H1 (cell line): ENCODE measurements at regions not wholly inside any gene's neighbourhood (a gene's known extent, or its start where the extent isn't known, plus 50 kb on each side); places are given as distances from the start of the nearest gene placed in this dataset.

Experiments used
- CTCF ChIA-PET: fragments of 300-600 bp; sonication (Branson Sonifier 250); formaldehyde crosslinking; loops from one replicate; lab custom pipeline; 2021; ENCODE audit not compliant: partially characterized antibody; lab: Charles Lee
- POLR2A ChIA-PET: fragments of 300-600 bp; sonication (Branson Sonifier 250); formaldehyde crosslinking; loops from one replicate; lab custom pipeline; 2021; ENCODE audit warnings: inconsistent platforms; ENCODE audit not compliant: partially characterized antibody; lab: Charles Lee
- DNase-seq, 2 experiments: peaks; one replicate each; pipeline versions ENCODE4 v3.0.0 to v3.0.0-alpha.2; 2010 to 2022; ENCODE audit warnings: low spot score in 2 of 2, low read depth in 1 of 2, mixed read lengths in 1 of 2
- FAIRE-seq: peaks from 2 replicates; lab custom pipeline; 2011; peaks lifted over from hg19 to GRCh38; lab: Jason Lieb, UNC
- H2AFZ ChIP-seq: 2 replicates; pipeline ENCODE4 v1.8.1; 2012; ENCODE audit warnings: low read length, inconsistent platforms
- H2AK5ac ChIP-seq: 2 replicates; pipeline ENCODE4 v1.6.1; 2013; ENCODE audit warnings: low read depth, low read length
- H2BK120ac ChIP-seq: replicated peaks from 2 replicates; pipeline ENCODE3; 2013; ENCODE audit warnings: low read depth, low read length, inconsistent platforms
- H2BK12ac ChIP-seq: 2 replicates; pipeline ENCODE4 v1.6.1; 2013; ENCODE audit warnings: low read depth, low read length
- H2BK15ac ChIP-seq: 2 replicates; pipeline ENCODE4 v1.6.1; 2013; ENCODE audit warnings: low read length
- H2BK20ac ChIP-seq: 2 replicates; pipeline ENCODE4 v1.6.1; 2013; ENCODE audit warnings: low read length
- H2BK5ac ChIP-seq: 2 replicates; pipeline ENCODE4 v1.6.1; 2013; ENCODE audit warnings: low read depth, low read length
- H3K14ac ChIP-seq: 2 replicates; pipeline ENCODE4 v1.6.1; 2013; ENCODE audit warnings: inconsistent platforms; ENCODE audit not compliant: insufficient read length
- H3K18ac ChIP-seq: 2 replicates; pipeline ENCODE4 v1.6.1; 2013; ENCODE audit warnings: low read length; ENCODE audit errors: extremely low read depth
- H3K23ac ChIP-seq: 2 replicates; pipeline ENCODE4 v1.6.1; 2013; ENCODE audit warnings: inconsistent platforms; ENCODE audit not compliant: insufficient read length
- H3K23me2 ChIP-seq: 2 replicates; pipeline ENCODE4 v1.6.1; 2013; ENCODE audit warnings: low read depth, low read length
- H3K27ac ChIP-seq: 2 replicates; pipeline ENCODE4 v1.6.1; 2011; ENCODE audit warnings: low read depth, low read length, inconsistent platforms
- H3K27me3 ChIP-seq, 4 experiments: replicated peaks in 1 of 4; 1 replicate in 1 of 4; 2 replicates in 3 of 4; pipeline versions ENCODE4 v1.6.1 to v1.8.1; 2011 to 2013; ENCODE audit warnings: low read length in 3 of 4, mild to moderate bottlenecking in 3 of 4, inconsistent platforms in 2 of 4, mixed read lengths in 2 of 4, moderate library complexity in 1 of 4; ENCODE audit not compliant: control insufficient read depth in 3 of 4, insufficient read depth in 3 of 4; ENCODE audit errors: extremely low read depth in 1 of 4
- H3K36me3 ChIP-seq, 4 experiments: 2 replicates each; pipeline versions ENCODE4 v1.6.1 to v1.8.1; 2011 to 2013; ENCODE audit warnings: mild to moderate bottlenecking in 4 of 4, low read length in 3 of 4, moderate library complexity in 2 of 4, control low read depth in 1 of 4, inconsistent platforms in 1 of 4; ENCODE audit not compliant: insufficient read depth in 4 of 4, control insufficient read depth in 2 of 4
- H3K4ac ChIP-seq: replicated peaks from 2 replicates; pipeline ENCODE3; 2013; ENCODE audit warnings: low read length, low read depth, mixed read lengths, inconsistent platforms; ENCODE audit not compliant: insufficient read length
- H3K4me1 ChIP-seq, 4 experiments: replicated peaks in 1 of 4; 1 replicate in 1 of 4; 2 replicates in 3 of 4; pipeline versions ENCODE4 v1.6.1 to v1.8.1; 2011 to 2013; ENCODE audit warnings: low read length in 3 of 4, inconsistent platforms in 2 of 4, mixed read lengths in 1 of 4; ENCODE audit not compliant: insufficient read depth in 4 of 4, control insufficient read depth in 3 of 4
- H3K4me2 ChIP-seq, 2 experiments: 2 replicates each; pipeline versions ENCODE4 v1.6.1 to v1.8.1; 2011 to 2013; ENCODE audit warnings: low read depth in 2 of 2, low read length in 2 of 2, control low read depth in 1 of 2, inconsistent platforms in 1 of 2, mild to moderate bottlenecking in 1 of 2; ENCODE audit not compliant: insufficient read depth in 1 of 2
- H3K4me3 ChIP-seq, 4 experiments: fragments of 200-600, 300-600 bp in 1 of 4; sonication (generic), shearing (Covaris generic), sonication (Bioruptor Twin) in 1 of 4; 2 replicates each; pipeline versions ENCODE4 v1.5.1 to v1.8.1; 2011 to 2016; ENCODE audit warnings: low read length in 4 of 4, low read depth in 3 of 4, control low read depth in 2 of 4, inconsistent platforms in 2 of 4, mild to moderate bottlenecking in 2 of 4, mixed read lengths in 1 of 4, moderate library complexity in 1 of 4; ENCODE audit not compliant: insufficient read depth in 2 of 4; ENCODE audit errors: extremely low read depth in 1 of 4
- H3K56ac ChIP-seq: replicated peaks from 2 replicates; pipeline ENCODE3; 2013; ENCODE audit warnings: low read depth, mild to moderate bottlenecking, mixed read lengths, low read length, inconsistent platforms; ENCODE audit not compliant: insufficient read length
- H3K79me1 ChIP-seq: 2 replicates; pipeline ENCODE4 v1.6.1; 2013; ENCODE audit warnings: low read depth, low read length, control low read depth
- H3K79me2 ChIP-seq, 2 experiments: 2 replicates each; pipeline versions ENCODE4 v1.6.1 to v1.8.1; 2012 to 2013; ENCODE audit warnings: low read length in 2 of 2, mild to moderate bottlenecking in 2 of 2, inconsistent platforms in 1 of 2; ENCODE audit not compliant: insufficient read depth in 2 of 2, control insufficient read depth in 1 of 2
- H3K9ac ChIP-seq, 4 experiments: replicated peaks in 1 of 4; 1 replicate in 1 of 4; 2 replicates in 3 of 4; pipeline versions ENCODE4 v1.6.1 to v1.8.1; 2011 to 2013; ENCODE audit warnings: low read depth in 3 of 4, low read length in 3 of 4, control low read depth in 2 of 4, mild to moderate bottlenecking in 2 of 4, moderate library complexity in 2 of 4, inconsistent platforms in 1 of 4; ENCODE audit errors: extremely low read depth in 1 of 4
- H3K9me3 ChIP-seq, 2 experiments: 2 replicates each; pipeline versions ENCODE4 v1.6.1 to v1.8.1; 2012 to 2013; ENCODE audit warnings: mild to moderate bottlenecking in 2 of 2, moderate library complexity in 2 of 2, control low read depth in 1 of 2, inconsistent platforms in 1 of 2, low read depth in 1 of 2, low read length in 1 of 2, mixed read lengths in 1 of 2; ENCODE audit not compliant: insufficient read depth in 2 of 2
- H4K20me1 ChIP-seq, 2 experiments: replicated peaks in 1 of 2; 2 replicates each; pipeline versions ENCODE3 to v1.8.1; 2011 to 2013; ENCODE audit warnings: inconsistent platforms in 2 of 2, low read length in 2 of 2, mild to moderate bottlenecking in 1 of 2; ENCODE audit not compliant: insufficient read depth in 2 of 2, control insufficient read depth in 1 of 2
- H4K5ac ChIP-seq: 2 replicates; pipeline ENCODE4 v1.6.1; 2013; ENCODE audit warnings: low read length, low read depth, mixed read lengths, inconsistent platforms; ENCODE audit not compliant: insufficient read length
- H4K8ac ChIP-seq: 2 replicates; pipeline ENCODE4 v1.8.0; 2013; ENCODE audit warnings: mild to moderate bottlenecking, moderate library complexity, low read length, inconsistent platforms; ENCODE audit not compliant: insufficient read depth; ENCODE audit errors: extremely low read depth
- H4K91ac ChIP-seq: replicated peaks from 2 replicates; pipeline ENCODE3; 2013; ENCODE audit warnings: low read length, mixed read lengths, inconsistent platforms; ENCODE audit not compliant: insufficient read length
- CBX8 ChIP-seq: fragments of 300-800, 300-1000 bp; sonication (generic); IDR thresholded peaks from 2 replicates; pipeline ENCODE4 v1.7.1; 2016; ENCODE audit warnings: low read depth, low read length, borderline replicate concordance
- JUND ChIP-seq: IDR thresholded peaks from 2 replicates; pipeline ENCODE4 v1.6.1; 2011; ENCODE audit warnings: mild to moderate bottlenecking, improper control_type of control experiment, low read length
- NANOG ChIP-seq: IDR thresholded peaks from 2 replicates; pipeline ENCODE4 v1.6.1; 2011; ENCODE audit warnings: low read length, low read depth, mild to moderate bottlenecking, inconsistent platforms; ENCODE audit not compliant: insufficient read depth, poor library complexity, severe bottlenecking
- RFX5 ChIP-seq: IDR thresholded peaks from 2 replicates; pipeline ENCODE4 v1.6.1; 2011; ENCODE audit warnings: low read depth, low read length, improper control_type of control experiment, borderline replicate concordance
- RXRA ChIP-seq: IDR thresholded peaks from 2 replicates; pipeline ENCODE4 v1.6.1; 2011; ENCODE audit warnings: low read depth, mild to moderate bottlenecking, low read length, moderate library complexity; ENCODE audit not compliant: insufficient read depth
- SIN3A ChIP-seq, 2 experiments: IDR thresholded peaks in 1 of 2; conservative IDR thresholded peaks in 1 of 2; 2 replicates each; pipeline ENCODE4 v1.6.1; 2011 to 2012; ENCODE audit warnings: low read length in 2 of 2, improper control_type of control experiment in 1 of 2, low read depth in 1 of 2, mild to moderate bottlenecking in 1 of 2
- WGBS, 2 experiments: shearing (Covaris generic) in 1 of 2; methylation state at CpG; one replicate each; pipeline versions ENCODE4 v1.1.6 to v1.1.7; 2013 to 2015; ENCODE audit warnings: low lambda C conversion rate in 2 of 2, mixed read lengths in 2 of 2, inconsistent platforms in 1 of 2, low coverage in 1 of 2, missing lambda C conversion rate in 1 of 2; ENCODE audit not compliant: insufficient replicate concordance in 2 of 2, insufficient coverage in 1 of 2, insufficient read length in 1 of 2; ENCODE audit errors: extremely low coverage in 1 of 2, missing lambda C conversion rate in 1 of 2; 5-methylcytosine and 5-hydroxymethylcytosine counted together

DNA sequence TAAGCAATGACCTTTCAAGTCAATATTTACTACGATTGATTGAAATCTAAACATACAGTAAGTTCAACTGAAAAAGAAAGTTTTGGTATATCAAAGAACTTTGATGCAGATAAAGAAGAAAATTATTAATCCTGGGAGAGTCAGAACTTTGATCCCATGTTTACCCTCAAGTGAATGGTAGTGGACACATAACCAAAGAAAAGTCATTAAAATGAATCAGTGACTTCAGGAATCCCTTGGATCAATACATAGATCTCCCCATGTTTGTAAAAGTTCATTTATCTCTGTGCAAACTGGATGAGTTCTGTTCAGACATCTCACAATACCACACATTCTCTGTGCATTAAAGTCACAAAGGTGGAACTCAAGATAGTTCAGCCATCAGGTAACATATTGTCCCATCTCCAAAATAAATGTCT is 75.5 kb upstream of the RELN start:
- H3K27me3 ChIP-seq: no peaks in the 10 kb centered on the region
- H3K4me3 ChIP-seq: no peak overlapping the region
- H4K20me1 ChIP-seq: no peaks in the 10 kb centered on the region
- no peak overlapping the region for H4K5ac ChIP-seq
- no peak overlapping the region for H3K14ac ChIP-seq
- DNase-seq: no peak
- H2AK5ac ChIP-seq: no peak overlapping the region
- no peaks in the 10 kb centered on the region for H3K79me1 ChIP-seq
- H3K79me2 ChIP-seq: no peaks in the 10 kb centered on the region
- H3K4ac ChIP-seq: no peak overlapping the region
- H4K91ac ChIP-seq: no peak overlapping the region
- no peak overlapping the region for H2BK20ac ChIP-seq
- no peak overlapping the region for H4K8ac ChIP-seq
- no peak overlapping the region for H3K23ac ChIP-seq
- no peaks in the 10 kb centered on the region for H3K23me2 ChIP-seq
- H2BK15ac ChIP-seq: no peak overlapping the region
- H3K36me3 ChIP-seq: no peaks in the 10 kb centered on the region
- H3K18ac ChIP-seq: no peak overlapping the region
- no peak overlapping the region for H2AFZ ChIP-seq
- no peak for FAIRE-seq
- H3K9ac ChIP-seq: no peak overlapping the region
- no peaks in the 10 kb centered on the region for H3K4me1 ChIP-seq
- TF ChIP-seq RXRA (no peak), JUND (no peak), SIN3A (conservative IDR thresholded peaks at IDR 0.05 in 1 of 2, IDR thresholded peaks at IDR 0.05 in 1 of 2; ENCODE audit: low read depth in 1 of 2, low read length in 2 of 2) (no peak), CBX8 (no peak), RFX5 (no peak), NANOG (no peak)
- TF ChIP-seq, all 59 proteins: peak for 0
- Histone ChIP-seq H3K27ac (no peak overlapping the region), H3K56ac (no peak overlapping the region), H2BK120ac (no peak overlapping the region), H3K4me2 (no peak overlapping the region), H3K9me3 (peaks cover 0 to 5% of the 10 kb centered on the region in 2 experiments; a peak in 1 of 4 replicates), H2BK12ac (no peak overlapping the region), H2BK5ac (no peak overlapping the region)
- WGBS, 2 experiments: 79% methylated on average over 1 of the region's 1 CpG; no CpG with 5 or more reads in 1 of the 2 experiments
- ChIA-PET POLR2A (no interaction called here), CTCF (no interaction called here)
